Esophagus muscularis mucosa (tissue), 3 donors: ENCODE measurements at regions not wholly inside any gene's neighbourhood (a gene's known extent, or its start where the extent isn't known, plus 50 kb on each side); places are given as distances from the start of the nearest gene placed in this dataset.
A peak's percentile ranks its signal among the peaks of the same experiment; 100 is the strongest.

Source experiments
- POLR2A ChIP-seq: fragments of 450-650 bp; IDR thresholded peaks from one replicate; pipeline ENCODE4 v1.6.1; 2017; ENCODE audit warnings: antibody characterized with exemption, moderate library complexity, mild to moderate bottlenecking, low read depth
- POLR2AphosphoS5 ChIP-seq, 2 donors: sonication (generic); formaldehyde crosslinking; IDR thresholded peaks; one replicate each; pipeline ENCODE4 v1.6.1; 2017; ENCODE audit warnings: antibody characterized with exemption in 2 of 2
- TF ChIP-seq, protein P1 (sequence below), 3 experiments: fragments of 200-600 bp in 2 of 3; fragments of 450-650 bp in 1 of 3; sonication (generic) in 2 of 3; IDR thresholded peaks; one replicate each; pipeline ENCODE4 v1.5.1; 2017 to 2019; ENCODE audit warnings: antibody characterized with exemption in 3 of 3, mild to moderate bottlenecking in 2 of 3, moderate library complexity in 1 of 3

DNA sequence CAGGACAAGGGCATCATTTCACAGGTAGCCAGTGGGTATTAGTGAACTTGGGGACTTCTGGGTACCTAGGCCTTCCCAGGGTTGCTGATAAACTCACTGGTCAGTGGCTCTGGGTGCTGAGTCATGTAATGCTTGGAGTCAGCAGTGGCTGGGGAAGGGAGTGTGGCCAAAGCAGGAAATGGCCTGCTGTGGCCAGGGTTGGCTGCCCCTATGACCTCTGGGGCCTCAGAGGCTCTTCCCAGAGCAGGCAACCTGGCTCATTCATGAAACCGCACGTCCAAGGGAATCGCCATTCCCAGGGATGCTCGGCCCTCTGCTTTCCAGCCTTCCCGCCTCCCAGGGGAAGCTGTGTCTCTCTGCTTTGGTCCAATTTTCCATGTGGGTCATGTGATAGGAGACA, 294.9 kb downstream of the DYSF start:
- TF ChIP-seq, protein P1, sequence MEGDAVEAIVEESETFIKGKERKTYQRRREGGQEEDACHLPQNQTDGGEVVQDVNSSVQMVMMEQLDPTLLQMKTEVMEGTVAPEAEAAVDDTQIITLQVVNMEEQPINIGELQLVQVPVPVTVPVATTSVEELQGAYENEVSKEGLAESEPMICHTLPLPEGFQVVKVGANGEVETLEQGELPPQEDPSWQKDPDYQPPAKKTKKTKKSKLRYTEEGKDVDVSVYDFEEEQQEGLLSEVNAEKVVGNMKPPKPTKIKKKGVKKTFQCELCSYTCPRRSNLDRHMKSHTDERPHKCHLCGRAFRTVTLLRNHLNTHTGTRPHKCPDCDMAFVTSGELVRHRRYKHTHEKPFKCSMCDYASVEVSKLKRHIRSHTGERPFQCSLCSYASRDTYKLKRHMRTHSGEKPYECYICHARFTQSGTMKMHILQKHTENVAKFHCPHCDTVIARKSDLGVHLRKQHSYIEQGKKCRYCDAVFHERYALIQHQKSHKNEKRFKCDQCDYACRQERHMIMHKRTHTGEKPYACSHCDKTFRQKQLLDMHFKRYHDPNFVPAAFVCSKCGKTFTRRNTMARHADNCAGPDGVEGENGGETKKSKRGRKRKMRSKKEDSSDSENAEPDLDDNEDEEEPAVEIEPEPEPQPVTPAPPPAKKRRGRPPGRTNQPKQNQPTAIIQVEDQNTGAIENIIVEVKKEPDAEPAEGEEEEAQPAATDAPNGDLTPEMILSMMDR (IDR thresholded peaks at IDR 0.05) = no peak
- TF ChIP-seq POLR2A = no peak
- TF ChIP-seq POLR2AphosphoS5 (IDR thresholded peaks at IDR 0.05) = peak; percentile 11 to 12
